GM23338 (cell line): ENCODE measurements at regions not wholly inside any gene's neighbourhood (a gene's known extent, or its start where the extent isn't known, plus 50 kb on each side); places are given as distances from the start of the nearest gene placed in this dataset.

Experiments used
- ATAC-seq: fragments of 200-7000 bp; cut with Tn5 transposase; 3 replicates; pipeline ENCODE4 v1.9.1; 2020
- DNase-seq: peaks from one replicate; pipeline ENCODE4 v3.0.0-alpha.2; 2015; ENCODE audit warnings: low spot score
- H2AFZ ChIP-seq: fragments of 200-600 bp; sonication (generic); 2 replicates; pipeline ENCODE4 v1.8.0; 2016; ENCODE audit warnings: antibody characterized with exemption, mild to moderate bottlenecking, moderate library complexity
- H3F3A ChIP-seq: fragments of 200-600 bp; sonication (generic); replicated peaks from 2 replicates; pipeline ENCODE4 v1.8.0; 2017; ENCODE audit warnings: antibody characterized with exemption, mixed run types, low read depth
- H3K27ac ChIP-seq: fragments of 200-600 bp; sonication (generic); 2 replicates; pipeline ENCODE4 v1.6.1; 2016; ENCODE audit warnings: low read depth
- H3K27me3 ChIP-seq: fragments of 200-600 bp; sonication (generic); 2 replicates; pipeline ENCODE4 v1.8.0; 2016; ENCODE audit warnings: mild to moderate bottlenecking, mixed run types, moderate library complexity; ENCODE audit not compliant: insufficient read depth
- H3K36me3 ChIP-seq: fragments of 200-600 bp; sonication (generic); 2 replicates; pipeline ENCODE4 v1.8.0; 2016; ENCODE audit warnings: mild to moderate bottlenecking; ENCODE audit not compliant: insufficient read depth
- H3K4me1 ChIP-seq: fragments of 200-600 bp; sonication (generic); 2 replicates; pipeline ENCODE4 v1.8.0; 2016; ENCODE audit warnings: mild to moderate bottlenecking, moderate library complexity; ENCODE audit not compliant: insufficient read depth
- H3K4me2 ChIP-seq: fragments of 200-600 bp; sonication (generic); 2 replicates; pipeline ENCODE4 v1.7.1; 2017; ENCODE audit warnings: mixed run types
- H3K4me3 ChIP-seq: fragments of 200-600 bp; sonication (generic); 2 replicates; pipeline ENCODE4 v1.6.1; 2016; ENCODE audit warnings: mixed run types
- H3K79me2 ChIP-seq: fragments of 200-600 bp; sonication (generic); replicated peaks from 2 replicates; pipeline ENCODE4 v1.8.0; 2017; ENCODE audit warnings: mild to moderate bottlenecking; ENCODE audit not compliant: insufficient read depth
- H3K9me2 ChIP-seq: fragments of 200-600 bp; sonication (generic); 2 replicates; pipeline ENCODE4 v1.8.0; 2017; ENCODE audit not compliant: insufficient read depth
- H4K20me1 ChIP-seq: fragments of 200-600 bp; sonication (generic); replicated peaks from 2 replicates; pipeline ENCODE4 v1.8.0; 2017; ENCODE audit warnings: mild to moderate bottlenecking; ENCODE audit not compliant: insufficient read depth
- H3K27ac Mint-ChIP-seq: 2 replicates; pipeline ENCODE4 v1.8.0; 2020; ENCODE audit warnings: inconsistent platforms, mild to moderate bottlenecking, moderate library complexity, mixed read lengths
- H3K27me3 Mint-ChIP-seq: 3 replicates; pipeline ENCODE4 v1.8.0; 2022; ENCODE audit warnings: low read depth, mild to moderate bottlenecking, moderate library complexity, mixed read lengths, inconsistent platforms; ENCODE audit not compliant: insufficient read depth, poor library complexity
- H3K36me3 Mint-ChIP-seq: 3 replicates; pipeline ENCODE4 v1.8.0; 2021; ENCODE audit warnings: low read depth, mild to moderate bottlenecking, inconsistent platforms, moderate library complexity, mixed read lengths
- H3K4me1 Mint-ChIP-seq: 3 replicates; pipeline ENCODE4 v1.8.0; 2020; ENCODE audit warnings: mild to moderate bottlenecking, inconsistent platforms, mixed read lengths
- H3K4me3 Mint-ChIP-seq: 3 replicates; pipeline ENCODE4 v1.8.0; 2021; ENCODE audit warnings: moderate library complexity, mild to moderate bottlenecking, inconsistent platforms, mixed read lengths
- H3K9me3 Mint-ChIP-seq: 3 replicates; pipeline ENCODE4 v1.8.0; 2020; ENCODE audit warnings: moderate library complexity, mild to moderate bottlenecking, inconsistent platforms, mixed read lengths
- CREB1 ChIP-seq: fragments of 250-450 bp; sonication (Bioruptor Pico); IDR thresholded peaks from 2 replicates; pipeline ENCODE4 v1.5.0; 2020; ENCODE audit warnings: low read depth, mild to moderate bottlenecking, moderate library complexity
- EZH2 ChIP-seq: fragments of 200-600 bp; sonication (generic); IDR thresholded peaks from one replicate; pipeline ENCODE4 v1.8.0; 2017; ENCODE audit warnings: antibody characterized with exemption, mild to moderate bottlenecking, low read depth; ENCODE audit not compliant: unreplicated experiment
- EZH2phosphoT487 ChIP-seq: fragments of 200-600 bp; sonication (generic); IDR thresholded peaks from one replicate; pipeline ENCODE4 v1.8.1; 2018; ENCODE audit warnings: antibody characterized with exemption; ENCODE audit not compliant: unreplicated experiment
- NANOG ChIP-seq: IDR thresholded peaks from 2 replicates; pipeline ENCODE4 v1.6.1; 2016; ENCODE audit warnings: antibody characterized with exemption, borderline replicate concordance
- POLR2AphosphoS5 ChIP-seq: IDR thresholded peaks from 2 replicates; pipeline ENCODE4 v1.6.1; 2016; ENCODE audit warnings: antibody characterized with exemption, low read depth
- STAT1 ChIP-seq: IDR thresholded peaks from one replicate; pipeline ENCODE4 v1.6.1; 2016; ENCODE audit warnings: antibody characterized with exemption; ENCODE audit not compliant: unreplicated experiment
- ZNF114 ChIP-seq: fragments of 250-450 bp; sonication (Bioruptor Pico); IDR thresholded peaks from 2 replicates; pipeline ENCODE4 v1.5.0; 2020; ENCODE audit warnings: mild to moderate bottlenecking, moderate library complexity
- ZNF331 ChIP-seq: fragments of 250-450 bp; sonication (Bioruptor Pico); IDR thresholded peaks from 2 replicates; pipeline ENCODE4 v1.5.0; 2020; ENCODE audit warnings: low read depth, mild to moderate bottlenecking, moderate library complexity
- ZNF462 ChIP-seq: fragments of 250-450 bp; sonication (Bioruptor Pico); IDR thresholded peaks from 2 replicates; pipeline ENCODE4 v1.5.0; 2020; ENCODE audit warnings: mild to moderate bottlenecking, moderate library complexity
- TF ChIP-seq, protein P1 (sequence below): IDR thresholded peaks from one replicate; pipeline ENCODE4 v1.6.1; 2018; ENCODE audit warnings: antibody characterized with exemption; ENCODE audit not compliant: unreplicated experiment

- no peak overlapping the region for H3K27ac Mint-ChIP-seq
- Histone ChIP-seq H3F3A (no peaks in the 10 kb centered on the region), H3K27me3 (no peaks in the 10 kb centered on the region), H3K4me3 (no peak overlapping the region), H3K36me3 (no peaks in the 10 kb centered on the region), H3K9me2 (no peaks in the 10 kb centered on the region), H3K79me2 (no peaks in the 10 kb centered on the region), H3K4me2 (no peak overlapping the region), H3K4me1 (no peaks in the 10 kb centered on the region), H4K20me1 (no peaks in the 10 kb centered on the region), H3K27ac (no peak overlapping the region), H2AFZ (no peak overlapping the region)
- peaks cover 96% of the 10 kb centered on the region for H3K9me3 Mint-ChIP-seq
- no peak overlapping the region for H3K4me3 Mint-ChIP-seq
- ATAC-seq (no peak), DNase-seq (no peak)
- TF ChIP-seq ZNF331 (CRISPR knock-in tag), result no peak
- TF ChIP-seq NANOG, result no peak
- no peak for TF ChIP-seq CREB1 (CRISPR knock-in tag)
- no peak for TF ChIP-seq STAT1
- no peak for TF ChIP-seq EZH2
- TF ChIP-seq ZNF462, result no peak
- TF ChIP-seq, protein P1, sequence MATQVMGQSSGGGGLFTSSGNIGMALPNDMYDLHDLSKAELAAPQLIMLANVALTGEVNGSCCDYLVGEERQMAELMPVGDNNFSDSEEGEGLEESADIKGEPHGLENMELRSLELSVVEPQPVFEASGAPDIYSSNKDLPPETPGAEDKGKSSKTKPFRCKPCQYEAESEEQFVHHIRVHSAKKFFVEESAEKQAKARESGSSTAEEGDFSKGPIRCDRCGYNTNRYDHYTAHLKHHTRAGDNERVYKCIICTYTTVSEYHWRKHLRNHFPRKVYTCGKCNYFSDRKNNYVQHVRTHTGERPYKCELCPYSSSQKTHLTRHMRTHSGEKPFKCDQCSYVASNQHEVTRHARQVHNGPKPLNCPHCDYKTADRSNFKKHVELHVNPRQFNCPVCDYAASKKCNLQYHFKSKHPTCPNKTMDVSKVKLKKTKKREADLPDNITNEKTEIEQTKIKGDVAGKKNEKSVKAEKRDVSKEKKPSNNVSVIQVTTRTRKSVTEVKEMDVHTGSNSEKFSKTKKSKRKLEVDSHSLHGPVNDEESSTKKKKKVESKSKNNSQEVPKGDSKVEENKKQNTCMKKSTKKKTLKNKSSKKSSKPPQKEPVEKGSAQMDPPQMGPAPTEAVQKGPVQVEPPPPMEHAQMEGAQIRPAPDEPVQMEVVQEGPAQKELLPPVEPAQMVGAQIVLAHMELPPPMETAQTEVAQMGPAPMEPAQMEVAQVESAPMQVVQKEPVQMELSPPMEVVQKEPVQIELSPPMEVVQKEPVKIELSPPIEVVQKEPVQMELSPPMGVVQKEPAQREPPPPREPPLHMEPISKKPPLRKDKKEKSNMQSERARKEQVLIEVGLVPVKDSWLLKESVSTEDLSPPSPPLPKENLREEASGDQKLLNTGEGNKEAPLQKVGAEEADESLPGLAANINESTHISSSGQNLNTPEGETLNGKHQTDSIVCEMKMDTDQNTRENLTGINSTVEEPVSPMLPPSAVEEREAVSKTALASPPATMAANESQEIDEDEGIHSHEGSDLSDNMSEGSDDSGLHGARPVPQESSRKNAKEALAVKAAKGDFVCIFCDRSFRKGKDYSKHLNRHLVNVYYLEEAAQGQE, result no peak
- TF ChIP-seq ZNF114 (CRISPR knock-in tag), result no peak
- no peak for TF ChIP-seq POLR2AphosphoS5
- no peak for TF ChIP-seq EZH2phosphoT487
- peaks cover 9% of the 10 kb centered on the region for H3K27me3 Mint-ChIP-seq
- H3K36me3 Mint-ChIP-seq, result peaks cover 25% of the 10 kb centered on the region
- H3K4me1 Mint-ChIP-seq, result no peaks in the 10 kb centered on the region; the same call in 2 of the 3 replicates
Measured at GRCh38 chr10:131448171-131448570, 136.7 kb upstream of the TCERG1L start.
